ENCODE measurements at regions not wholly inside any gene's neighbourhood (a gene's known extent, or its start where the extent isn't known, plus 50 kb on each side); places are given as distances from the start of the nearest gene placed in this dataset.
A peak's percentile ranks its signal among the peaks of the same experiment; 100 is the strongest.
"Not testable (repeated sequence)": the region's sequence is repeated elsewhere in the genome, so short reads cannot be mapped to it uniquely, and the experiment has no call there.

GRCh38 chr2:87237570-87238336 is 216.1 kb upstream of the PLGLB1 start:
- H4K20me1 ChIP-seq (ENCODE audit: insufficient read depth); DNase-seq (ENCODE audit: low read depth, low spot score); H3K27ac ChIP-seq (ENCODE audit: low read depth, low read length); H3K4me1 ChIP-seq (ENCODE audit: control insufficient read depth in 1 of 2, insufficient read depth in 2 of 2, low read length in 2 of 2); H3K9me3 ChIP-seq (ENCODE audit: control insufficient read depth in 1 of 2, insufficient read depth in 1 of 2, low read depth in 1 of 2, low read length in 2 of 2); CTCF ChIA-PET; intact Hi-C loops (cut with micrococcal nuclease); H3K36me3 ChIP-seq (ENCODE audit: control insufficient read depth in 1 of 2, insufficient read depth in 2 of 2, low read length in 2 of 2); H2AFZ ChIP-seq (ENCODE audit: low read depth, low read length, poor library complexity, severe bottlenecking); POLR2A ChIA-PET; BruUV-seq (replicated peaks); H3K9ac ChIP-seq (ENCODE audit: low read length); H3K9me2 ChIP-seq (ENCODE audit: insufficient read depth); H3K79me2 ChIP-seq (ENCODE audit: insufficient read depth, low read length); H3K27me3 ChIP-seq (ENCODE audit: insufficient read depth, low read length); H3K4me2 ChIP-seq (ENCODE audit: low read length); H3K4me3 ChIP-seq (replicated peaks in 1 of 2; ENCODE audit: low read depth in 1 of 2, low read length in 2 of 2); RAD21 ChIA-PET (ENCODE audit: low non-redundant PET in 1 of 2, low total read pairs in 2 of 2, uncharacterized antibody in 2 of 2, unreplicated experiment in 2 of 2); ATAC-seq: not testable (repeated sequence)

DNA sequence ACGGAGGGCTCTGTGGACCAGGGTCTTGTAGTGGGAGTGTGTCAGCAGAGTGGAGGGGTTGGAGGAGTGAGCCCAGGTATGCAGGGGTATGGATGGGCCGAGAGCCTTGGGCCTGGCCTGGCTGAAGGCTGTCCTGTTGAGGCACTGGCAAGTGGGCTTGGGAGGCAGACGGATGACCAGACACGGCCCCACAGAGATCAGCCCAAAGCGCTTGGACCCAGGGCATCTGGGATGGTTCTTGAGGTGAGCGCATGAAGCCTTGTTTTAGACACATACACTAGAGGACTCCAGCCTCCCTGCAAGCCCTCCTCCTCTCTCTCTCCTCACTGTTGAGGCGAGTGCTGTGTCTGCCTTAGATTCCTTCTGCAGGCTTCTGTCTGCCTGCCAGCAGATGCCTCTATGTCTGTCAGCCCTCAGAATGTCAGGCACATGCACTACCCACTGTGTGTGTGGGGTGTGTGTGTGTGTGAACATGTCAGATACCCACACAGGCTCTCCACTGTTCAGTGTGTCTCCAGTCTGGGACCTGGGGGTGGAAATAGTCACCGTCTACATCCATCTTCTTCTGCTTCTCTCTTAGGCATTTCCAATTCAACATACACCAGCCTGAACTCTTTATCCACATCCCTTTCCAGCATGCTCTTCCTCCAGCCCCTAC is 218.0 kb upstream of the PLGLB1 start:
- intact Hi-C loops (cut with micrococcal nuclease); H3K4me3 ChIP-seq (replicated peaks in 1 of 2; ENCODE audit: low read depth in 1 of 2, low read length in 2 of 2); H3K27ac ChIP-seq (ENCODE audit: low read depth, low read length); H3K9me3 ChIP-seq (ENCODE audit: control insufficient read depth in 1 of 2, insufficient read depth in 1 of 2, low read depth in 1 of 2, low read length in 2 of 2); POLR2A ChIA-PET; H3K79me2 ChIP-seq (ENCODE audit: insufficient read depth, low read length); H3K9ac ChIP-seq (ENCODE audit: low read length); DNase-seq (ENCODE audit: low read depth, low spot score); H3K4me1 ChIP-seq (ENCODE audit: control insufficient read depth in 1 of 2, insufficient read depth in 2 of 2, low read length in 2 of 2); CTCF ChIA-PET; RAD21 ChIA-PET (ENCODE audit: low non-redundant PET in 1 of 2, low total read pairs in 2 of 2, uncharacterized antibody in 2 of 2, unreplicated experiment in 2 of 2); H3K27me3 ChIP-seq (ENCODE audit: insufficient read depth, low read length); BruUV-seq (replicated peaks); H3K36me3 ChIP-seq (ENCODE audit: control insufficient read depth in 1 of 2, insufficient read depth in 2 of 2, low read length in 2 of 2); H3K4me2 ChIP-seq (ENCODE audit: low read length); H2AFZ ChIP-seq (ENCODE audit: low read depth, low read length, poor library complexity, severe bottlenecking); H4K20me1 ChIP-seq (ENCODE audit: insufficient read depth); H3K9me2 ChIP-seq (ENCODE audit: insufficient read depth): not testable (repeated sequence)
- TF ChIP-seq, protein P1, sequence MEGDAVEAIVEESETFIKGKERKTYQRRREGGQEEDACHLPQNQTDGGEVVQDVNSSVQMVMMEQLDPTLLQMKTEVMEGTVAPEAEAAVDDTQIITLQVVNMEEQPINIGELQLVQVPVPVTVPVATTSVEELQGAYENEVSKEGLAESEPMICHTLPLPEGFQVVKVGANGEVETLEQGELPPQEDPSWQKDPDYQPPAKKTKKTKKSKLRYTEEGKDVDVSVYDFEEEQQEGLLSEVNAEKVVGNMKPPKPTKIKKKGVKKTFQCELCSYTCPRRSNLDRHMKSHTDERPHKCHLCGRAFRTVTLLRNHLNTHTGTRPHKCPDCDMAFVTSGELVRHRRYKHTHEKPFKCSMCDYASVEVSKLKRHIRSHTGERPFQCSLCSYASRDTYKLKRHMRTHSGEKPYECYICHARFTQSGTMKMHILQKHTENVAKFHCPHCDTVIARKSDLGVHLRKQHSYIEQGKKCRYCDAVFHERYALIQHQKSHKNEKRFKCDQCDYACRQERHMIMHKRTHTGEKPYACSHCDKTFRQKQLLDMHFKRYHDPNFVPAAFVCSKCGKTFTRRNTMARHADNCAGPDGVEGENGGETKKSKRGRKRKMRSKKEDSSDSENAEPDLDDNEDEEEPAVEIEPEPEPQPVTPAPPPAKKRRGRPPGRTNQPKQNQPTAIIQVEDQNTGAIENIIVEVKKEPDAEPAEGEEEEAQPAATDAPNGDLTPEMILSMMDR (IDR thresholded peaks at IDR 0.05 in 2 of 3, conservative IDR thresholded peaks at IDR 0.05 in 1 of 3; ENCODE audit: borderline replicate concordance in 1 of 3, insufficient read depth in 1 of 3, low read depth in 2 of 3, low read length in 2 of 3) = 0 out of 6 replicates have a peak, but pooled peaks of 1 of the 3 experiments have one; percentile 3
- peak; percentile 34; the same call in 1 of the 2 replicates for TF ChIP-seq RAD21 (IDR thresholded peaks at IDR 0.05; ENCODE audit: low read depth)
- peak; percentile 80 for ATAC-seq

- H3K27me3 ChIP-seq (ENCODE audit: insufficient read depth, low read length); POLR2A ChIA-PET; BruUV-seq (replicated peaks); H3K36me3 ChIP-seq (ENCODE audit: control insufficient read depth in 1 of 2, insufficient read depth in 2 of 2, low read length in 2 of 2); H3K4me1 ChIP-seq (ENCODE audit: control insufficient read depth in 1 of 2, insufficient read depth in 2 of 2, low read length in 2 of 2); CTCF ChIA-PET; H4K20me1 ChIP-seq (ENCODE audit: insufficient read depth); RAD21 ChIA-PET (ENCODE audit: low non-redundant PET in 1 of 2, low total read pairs in 2 of 2, uncharacterized antibody in 2 of 2, unreplicated experiment in 2 of 2); H3K4me3 ChIP-seq (replicated peaks in 1 of 2; ENCODE audit: low read depth in 1 of 2, low read length in 2 of 2); H2AFZ ChIP-seq (ENCODE audit: low read depth, low read length, poor library complexity, severe bottlenecking); H3K79me2 ChIP-seq (ENCODE audit: insufficient read depth, low read length); DNase-seq (ENCODE audit: low read depth, low spot score); H3K9me3 ChIP-seq (ENCODE audit: control insufficient read depth in 1 of 2, insufficient read depth in 1 of 2, low read depth in 1 of 2, low read length in 2 of 2); H3K4me2 ChIP-seq (ENCODE audit: low read length); H3K27ac ChIP-seq (ENCODE audit: low read depth, low read length); ATAC-seq; H3K9ac ChIP-seq (ENCODE audit: low read length); intact Hi-C loops (cut with micrococcal nuclease); H3K9me2 ChIP-seq (ENCODE audit: insufficient read depth): not testable (repeated sequence)
These were observed 224.5 kb upstream of the PLGLB1 start for GRCh38 chr2:87246066-87246717.
